Activated CD4-positive, alpha-beta memory T cell treated with anti-CD3 and anti-CD28 coated beads for 36 hours (primary cell): ENCODE measurements at regions not wholly inside any gene's neighbourhood (a gene's known extent, or its start where the extent isn't known, plus 50 kb on each side); places are given as distances from the start of the nearest gene placed in this dataset.

Experiments
- CTCF ChIA-PET: fragments of 350-600 bp; sonication (Branson Sonifier 250); formaldehyde crosslinking; loops from one replicate; lab custom pipeline; 2021; ENCODE audit warnings: antibody characterized with exemption, inconsistent platforms; lab: Charles Lee
- POLR2A ChIA-PET: fragments of 350-600 bp; sonication (Branson Sonifier 250); formaldehyde crosslinking; loops from one replicate; lab custom pipeline; 2021; ENCODE audit warnings: antibody characterized with exemption; lab: Charles Lee
- DNase-seq: peaks from one replicate; pipeline ENCODE4 v3.0.0-alpha.2; 2020
- H3K27ac Mint-ChIP-seq: one replicate; pipeline ENCODE4 v1.8.0; 2021; ENCODE audit warnings: mixed read lengths
- H3K27me3 Mint-ChIP-seq: one replicate; pipeline ENCODE4 v1.8.0; 2021; ENCODE audit warnings: mixed read lengths
- H3K36me3 Mint-ChIP-seq: one replicate; pipeline ENCODE4 v1.8.0; 2021; ENCODE audit warnings: mixed read lengths
- H3K4me1 Mint-ChIP-seq: one replicate; pipeline ENCODE4 v1.8.0; 2021; ENCODE audit warnings: low read depth, mixed read lengths
- H3K4me3 Mint-ChIP-seq: one replicate; pipeline ENCODE4 v1.8.0; 2021; ENCODE audit warnings: mild to moderate bottlenecking, mixed read lengths
- H3K9me3 Mint-ChIP-seq: one replicate; pipeline ENCODE4 v1.8.0; 2021; ENCODE audit warnings: mixed read lengths
- intact Hi-C: fragments of 100-400 bp; cut with micrococcal nuclease; formaldehyde crosslinking; loops from one replicate; pipeline ENCODE4 v1.15.1; 2023

DNA sequence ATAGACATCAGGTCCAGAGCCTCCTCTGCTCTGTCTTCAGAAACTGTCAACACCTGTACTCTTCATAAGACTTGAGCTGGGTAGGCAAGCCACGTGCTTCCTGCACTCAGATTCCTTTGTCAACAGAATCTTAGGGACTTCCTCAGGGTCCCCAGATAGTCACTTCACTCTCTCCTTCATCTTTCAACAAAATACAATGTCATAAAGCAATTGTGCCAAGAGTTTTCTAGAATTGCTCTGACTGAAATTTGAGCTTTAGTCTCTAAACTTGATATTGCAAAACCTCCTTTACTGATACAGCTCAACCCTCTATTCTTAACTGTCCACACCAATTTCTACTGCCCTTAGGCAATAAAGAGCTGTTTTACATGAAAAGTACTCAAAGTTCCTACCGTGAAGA is 179.9 kb downstream of the IRS2 start:
- Mint-ChIP-seq H3K4me1 (no peaks in the 10 kb centered on the region), H3K4me3 (no peak overlapping the region), H3K27ac (no peak overlapping the region), H3K9me3 (no peaks in the 10 kb centered on the region), H3K27me3 (peaks cover 5% of the 10 kb centered on the region), H3K36me3 (no peaks in the 10 kb centered on the region)
- ChIA-PET POLR2A (no interaction called here), CTCF (interaction anchor here (0.6 kb wide), 1 partner anchor 17 kb away, joined by 3 read pairs; no protein-coding TSS in a partner anchor)
- no peak for DNase-seq
- intact Hi-C loops: no loop called here

- intact Hi-C loops: no loop called here
- DNase-seq: no peak
- ChIA-PET POLR2A (no interaction called here), CTCF (no interaction called here)
- H3K27ac Mint-ChIP-seq: no peak overlapping the region
- no peaks in the 10 kb centered on the region for H3K4me1 Mint-ChIP-seq
- H3K36me3 Mint-ChIP-seq: no peaks in the 10 kb centered on the region
- H3K9me3 Mint-ChIP-seq: no peaks in the 10 kb centered on the region
- peaks cover 5% of the 10 kb centered on the region for H3K27me3 Mint-ChIP-seq
- no peak overlapping the region for H3K4me3 Mint-ChIP-seq
Observed at GRCh38 chr13:109605846-109606245, 180.5 kb downstream of the IRS2 start.

GRCh38 chr13:109604894-109605293 is 181.5 kb downstream of the IRS2 start:
- POLR2A ChIA-PET: no interaction called here
- H3K4me1 Mint-ChIP-seq: no peaks in the 10 kb centered on the region
- H3K4me3 Mint-ChIP-seq: no peak overlapping the region
- intact Hi-C loops: no loop called here
- H3K36me3 Mint-ChIP-seq: no peaks in the 10 kb centered on the region
- H3K27me3 Mint-ChIP-seq: peaks cover 5% of the 10 kb centered on the region
- DNase-seq: no peak
- H3K9me3 Mint-ChIP-seq: no peaks in the 10 kb centered on the region
- CTCF ChIA-PET: no interaction called here
- H3K27ac Mint-ChIP-seq: no peak overlapping the region

DNA sequence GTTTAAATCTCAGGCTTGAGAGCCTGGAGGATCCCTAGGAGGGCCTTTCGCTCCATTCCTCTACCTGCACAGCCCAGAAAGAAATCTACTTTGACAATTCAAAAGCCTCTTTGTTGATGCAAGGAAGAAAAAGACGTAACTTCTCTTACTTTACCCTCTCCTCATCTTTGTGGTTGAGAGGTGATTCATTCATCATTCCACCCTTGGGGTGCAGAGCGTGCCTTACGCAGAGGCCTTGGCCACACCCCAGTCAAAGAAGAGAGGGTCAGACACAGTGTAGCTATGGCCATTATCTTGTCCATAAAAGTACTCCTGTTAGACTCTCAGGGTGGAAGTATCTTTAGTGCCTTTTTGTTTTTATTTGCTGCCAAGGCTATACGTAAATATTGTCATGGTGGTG is 184.0 kb downstream of the IRS2 start:
- H3K27me3 Mint-ChIP-seq: peaks cover 9% of the 10 kb centered on the region

DNA sequence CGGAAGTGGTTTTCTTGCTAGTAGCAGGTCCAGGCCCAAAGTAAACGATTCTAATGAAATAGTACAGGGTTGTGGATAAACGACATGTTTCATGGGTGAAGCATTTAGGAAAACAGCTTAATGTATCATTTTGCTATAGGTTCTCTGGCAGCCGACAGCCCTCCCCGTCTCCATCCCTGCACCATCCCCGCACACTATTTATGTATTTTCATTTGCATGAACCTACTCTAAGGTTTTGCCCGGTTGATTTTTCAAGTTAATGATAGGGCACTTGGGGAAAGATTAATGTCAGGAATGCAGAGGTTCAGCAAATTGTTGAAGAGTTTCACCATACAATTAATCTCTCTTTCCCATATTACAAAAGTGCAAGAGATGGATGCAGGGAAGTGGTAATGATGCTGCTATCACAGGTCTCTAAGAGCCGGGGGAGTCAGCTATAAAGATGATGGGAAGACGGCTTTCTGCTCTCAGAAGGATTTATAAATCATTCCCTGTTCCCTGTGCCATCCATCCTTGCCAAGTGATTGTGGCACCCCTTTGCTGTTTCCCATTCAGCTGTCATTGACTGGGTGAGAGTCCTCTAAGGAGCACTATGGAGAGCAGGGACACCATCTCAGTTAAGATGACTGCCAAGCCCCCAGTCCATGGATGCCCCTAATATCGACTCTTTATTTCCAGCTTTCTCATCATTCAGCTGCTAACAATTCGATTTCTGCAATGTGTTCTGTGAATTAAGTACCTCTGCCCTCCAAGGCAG is 186.3 kb downstream of the IRS2 start:
- intact Hi-C loops: no loop called here
- CTCF ChIA-PET: interaction anchor here (0.8 kb wide), 1 partner anchor 10 kb away, joined by 4 read pairs; no protein-coding TSS in a partner anchor

More for the DNA sequence above, 184.0 kb downstream of the IRS2 start:
- no peak for DNase-seq
- POLR2A ChIA-PET: no interaction called here
- no peaks in the 10 kb centered on the region for H3K4me1 Mint-ChIP-seq
- CTCF ChIA-PET: no interaction called here
- H3K27ac Mint-ChIP-seq: no peak overlapping the region
- H3K36me3 Mint-ChIP-seq: no peaks in the 10 kb centered on the region
- no peaks in the 10 kb centered on the region for H3K9me3 Mint-ChIP-seq
- no peak overlapping the region for H3K4me3 Mint-ChIP-seq
- intact Hi-C loops: no loop called here

GRCh38 chr13:109595471-109595870 is 190.9 kb downstream of the IRS2 start:
- no peaks in the 10 kb centered on the region for H3K4me1 Mint-ChIP-seq
- no peak for DNase-seq
- H3K9me3 Mint-ChIP-seq: no peaks in the 10 kb centered on the region
- H3K27me3 Mint-ChIP-seq: peaks cover 5% of the 10 kb centered on the region
- intact Hi-C loops: no loop called here
- H3K4me3 Mint-ChIP-seq: no peak overlapping the region
- H3K27ac Mint-ChIP-seq: no peak overlapping the region
- H3K36me3 Mint-ChIP-seq: no peaks in the 10 kb centered on the region
- ChIA-PET POLR2A (no interaction called here), CTCF (no interaction called here)

More for the DNA sequence above, 186.3 kb downstream of the IRS2 start:
- no peaks in the 10 kb centered on the region for H3K4me1 Mint-ChIP-seq
- H3K27ac Mint-ChIP-seq: no peak overlapping the region
- POLR2A ChIA-PET: no interaction called here
- H3K4me3 Mint-ChIP-seq: no peak overlapping the region
- H3K36me3 Mint-ChIP-seq: no peaks in the 10 kb centered on the region
- H3K9me3 Mint-ChIP-seq: no peaks in the 10 kb centered on the region
- peaks cover 7% of the 10 kb centered on the region for H3K27me3 Mint-ChIP-seq
- no peak for DNase-seq

DNA sequence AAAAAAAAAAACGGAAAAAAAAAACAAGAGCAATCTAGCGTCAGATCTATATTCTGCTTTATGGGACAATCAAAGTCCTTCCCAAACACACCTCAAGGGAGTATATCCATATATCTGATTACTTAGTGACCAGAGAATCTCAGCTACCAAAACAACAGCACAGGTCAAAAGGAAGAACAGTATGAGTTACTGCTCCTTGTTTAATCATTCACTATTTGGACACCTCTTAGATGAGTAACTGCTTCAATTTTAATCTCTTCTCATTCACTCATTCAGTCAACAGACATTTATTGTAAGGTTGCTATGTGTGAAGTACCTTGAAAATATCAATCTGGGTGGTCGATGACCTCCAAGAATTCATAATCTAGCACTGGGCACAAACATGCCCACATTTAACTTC is 193.2 kb downstream of the IRS2 start:
- Mint-ChIP-seq H3K9me3 (no peaks in the 10 kb centered on the region), H3K4me1 (no peaks in the 10 kb centered on the region), H3K27ac (no peak overlapping the region), H3K27me3 (peaks cover 5% of the 10 kb centered on the region), H3K36me3 (no peaks in the 10 kb centered on the region), H3K4me3 (no peak overlapping the region)
- intact Hi-C loops: no loop called here
- CTCF ChIA-PET: no interaction called here
- POLR2A ChIA-PET: no interaction called here
- no peak for DNase-seq

DNA sequence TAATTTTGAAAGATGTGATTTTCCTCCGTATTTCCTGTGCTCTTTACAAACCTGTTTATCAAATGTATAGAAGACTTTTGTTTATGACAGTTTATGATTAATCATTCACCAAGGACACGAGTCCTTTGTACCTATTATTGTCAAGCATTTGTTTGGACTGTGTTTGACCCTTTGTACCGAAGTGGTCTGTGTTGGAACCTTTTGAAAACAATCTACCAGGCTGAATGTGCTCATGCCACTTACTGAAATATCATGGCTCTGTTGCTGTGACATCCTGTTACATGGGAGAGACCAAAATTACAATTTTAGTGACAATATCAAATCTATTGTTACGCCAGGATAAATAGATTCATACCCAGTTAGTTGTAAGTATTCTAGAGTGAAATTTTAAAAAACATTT is 193.6 kb downstream of the IRS2 start:
- no peak overlapping the region for H3K27ac Mint-ChIP-seq
- H3K27me3 Mint-ChIP-seq: peaks cover 2% of the 10 kb centered on the region
- H3K4me3 Mint-ChIP-seq: no peak overlapping the region
- no peaks in the 10 kb centered on the region for H3K9me3 Mint-ChIP-seq
- DNase-seq: no peak
- ChIA-PET POLR2A (no interaction called here), CTCF (no interaction called here)
- H3K36me3 Mint-ChIP-seq: no peaks in the 10 kb centered on the region
- no peaks in the 10 kb centered on the region for H3K4me1 Mint-ChIP-seq
- intact Hi-C loops: no loop called here

- Mint-ChIP-seq H3K27me3 (peaks cover 6% of the 10 kb centered on the region), H3K4me3 (no peak overlapping the region), H3K36me3 (no peaks in the 10 kb centered on the region), H3K4me1 (no peaks in the 10 kb centered on the region), H3K9me3 (no peaks in the 10 kb centered on the region), H3K27ac (no peak overlapping the region)
- POLR2A ChIA-PET: no interaction called here
- CTCF ChIA-PET: no interaction called here
- no peak for DNase-seq
- intact Hi-C loops: no loop called here
Observed at GRCh38 chr13:109587689-109588088, 198.7 kb downstream of the IRS2 start.

DNA sequence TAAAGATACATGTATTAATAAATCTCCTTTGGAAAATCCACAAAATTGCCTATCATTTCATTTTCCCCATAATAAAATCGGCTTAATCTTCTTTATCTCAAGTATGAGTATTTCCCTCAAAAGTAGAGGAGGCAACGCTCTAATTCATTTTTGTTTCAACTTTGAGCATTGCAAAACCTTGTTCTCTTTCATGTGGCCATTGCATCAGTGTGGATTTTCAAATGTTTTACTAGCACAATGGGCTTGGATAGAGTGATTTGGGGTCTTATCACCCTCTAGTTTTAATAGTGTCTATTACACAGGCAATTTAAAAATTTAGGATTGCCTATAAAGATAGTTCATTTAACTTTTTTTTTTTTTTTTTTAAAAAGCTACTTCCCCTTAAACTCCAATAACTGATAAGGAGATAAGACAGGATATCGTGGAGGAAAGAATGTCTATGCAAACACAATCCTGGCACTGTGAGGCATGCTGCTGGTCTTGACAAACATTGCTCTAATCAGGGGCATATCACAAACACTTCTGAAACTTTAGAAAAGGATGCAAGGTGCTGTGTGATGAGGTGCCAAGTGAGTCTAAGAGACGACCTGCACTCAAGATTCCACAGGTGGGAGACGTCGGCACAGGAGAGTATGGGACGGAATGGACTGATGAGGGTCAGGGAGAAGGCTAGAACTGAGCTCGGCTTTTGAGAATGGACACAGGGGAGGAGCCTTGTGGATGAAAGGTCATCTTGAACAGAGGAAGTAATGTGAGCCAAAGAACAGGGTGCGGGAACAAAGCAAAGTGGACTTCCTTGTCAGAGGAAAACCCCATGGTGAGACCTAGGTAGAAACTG is 199.7 kb downstream of the IRS2 start:
- Mint-ChIP-seq H3K27me3 (peaks cover 6% of the 10 kb centered on the region), H3K36me3 (no peaks in the 10 kb centered on the region), H3K4me3 (no peak overlapping the region), H3K4me1 (no peaks in the 10 kb centered on the region), H3K27ac (no peak overlapping the region), H3K9me3 (no peaks in the 10 kb centered on the region)
- intact Hi-C loops: no loop called here
- CTCF ChIA-PET: no interaction called here
- POLR2A ChIA-PET: no interaction called here
- DNase-seq: no peak

- ChIA-PET CTCF (no interaction called here), POLR2A (no interaction called here)
- no peaks in the 10 kb centered on the region for H3K9me3 Mint-ChIP-seq
- no peak overlapping the region for H3K27ac Mint-ChIP-seq
- DNase-seq: no peak
- no peaks in the 10 kb centered on the region for H3K36me3 Mint-ChIP-seq
- no peaks in the 10 kb centered on the region for H3K4me1 Mint-ChIP-seq
- intact Hi-C loops: no loop called here
- peaks cover 6% of the 10 kb centered on the region for H3K27me3 Mint-ChIP-seq
- H3K4me3 Mint-ChIP-seq: no peak overlapping the region
Observed at GRCh38 chr13:109584844-109585361, 201.5 kb downstream of the IRS2 start.

- H3K27ac Mint-ChIP-seq: no peak overlapping the region
- CTCF ChIA-PET: no interaction called here
- H3K27me3 Mint-ChIP-seq: no peaks in the 10 kb centered on the region
- no peaks in the 10 kb centered on the region for H3K4me1 Mint-ChIP-seq
- no peak for DNase-seq
- no peaks in the 10 kb centered on the region for H3K9me3 Mint-ChIP-seq
- POLR2A ChIA-PET: no interaction called here
- no peak overlapping the region for H3K4me3 Mint-ChIP-seq
- intact Hi-C loops: no loop called here
- H3K36me3 Mint-ChIP-seq: no peaks in the 10 kb centered on the region
Observed at GRCh38 chr13:109577191-109577700, 209.1 kb downstream of the IRS2 start.
